Liver (tissue), 8 donors: ENCODE measurements at regions not wholly inside any gene's neighbourhood (a gene's known extent, or its start where the extent isn't known, plus 50 kb on each side); places are given as distances from the start of the nearest gene placed in this dataset.

Source experiments
- DNase-seq: peaks from one replicate; pipeline ENCODE4 v3.0.0-alpha.2; 2017; ENCODE audit warnings: low spot score
- H3K27ac ChIP-seq, 2 donors: one replicate each; pipeline ENCODE4 v1.7.0; 2013; ENCODE audit warnings: inconsistent platforms in 2 of 2, low read length in 2 of 2, control low read depth in 1 of 2, low read depth in 1 of 2, mild to moderate bottlenecking in 1 of 2
- H3K27me3 ChIP-seq, 4 donors: one replicate each; pipeline versions ENCODE4 v1.6.1 to v1.7.0; 2013; ENCODE audit warnings: low read length in 3 of 4, inconsistent platforms in 1 of 4, mild to moderate bottlenecking in 1 of 4, moderate library complexity in 1 of 4; ENCODE audit not compliant: control insufficient read depth in 4 of 4, insufficient read depth in 4 of 4
- H3K36me3 ChIP-seq, 4 donors: one replicate each; pipeline versions ENCODE4 v1.6.1 to v1.7.0; 2013; ENCODE audit warnings: low read length in 3 of 4, mild to moderate bottlenecking in 3 of 4, low read depth in 1 of 4, moderate library complexity in 1 of 4; ENCODE audit not compliant: control insufficient read depth in 4 of 4, insufficient read depth in 3 of 4
- H3K4me1 ChIP-seq, 4 donors: one replicate each; pipeline versions ENCODE4 v1.6.1 to v1.7.0; 2013; ENCODE audit warnings: low read length in 3 of 4, mild to moderate bottlenecking in 3 of 4, moderate library complexity in 1 of 4; ENCODE audit not compliant: control insufficient read depth in 4 of 4, insufficient read depth in 4 of 4
- H3K4me3 ChIP-seq, 3 donors: one replicate each; pipeline versions ENCODE4 v1.6.1 to v1.7.0; 2013; ENCODE audit warnings: low read length in 3 of 3, control low read depth in 1 of 3, low read depth in 1 of 3, mild to moderate bottlenecking in 1 of 3
- H3K9ac ChIP-seq, 2 donors: one replicate each; pipeline ENCODE4 v1.7.0; 2013; ENCODE audit warnings: low read length in 2 of 2, mild to moderate bottlenecking in 2 of 2, moderate library complexity in 2 of 2, control low read depth in 1 of 2, low read depth in 1 of 2
- H3K9me3 ChIP-seq, 4 donors: one replicate each; pipeline versions ENCODE4 v1.6.1 to v1.7.0; 2013; ENCODE audit warnings: low read length in 3 of 4; ENCODE audit not compliant: control insufficient read depth in 4 of 4
- ATF3 ChIP-seq: IDR thresholded peaks from 2 replicates; pipeline ENCODE4 v1.6.1; 2016; ENCODE audit warnings: antibody characterized with exemption
- CTCF ChIP-seq: fragments of 150-350 bp; IDR thresholded peaks from 2 replicates; pipeline ENCODE4 v1.5.1; 2017; ENCODE audit warnings: improper control_type of control experiment, low read depth, low read length; ENCODE audit not compliant: missing input control
- EGR1 ChIP-seq, 2 donors: IDR thresholded peaks; 2 replicates each; pipeline ENCODE4 v1.6.1; 2016 to 2018; ENCODE audit warnings: antibody characterized with exemption in 2 of 2, low read depth in 2 of 2
- FOXA1 ChIP-seq: IDR thresholded peaks from 2 replicates; pipeline ENCODE4 v1.6.1; 2016; ENCODE audit warnings: antibody characterized with exemption
- FOXA2 ChIP-seq: IDR thresholded peaks from 2 replicates; pipeline ENCODE4 v1.6.1; 2016; ENCODE audit warnings: antibody characterized with exemption
- GABPA ChIP-seq, 2 donors: IDR thresholded peaks in 1 of 2; conservative IDR thresholded peaks in 1 of 2; 2 replicates each; pipeline ENCODE4 v1.6.1; 2016; ENCODE audit warnings: antibody characterized with exemption in 2 of 2, mild to moderate bottlenecking in 1 of 2, moderate library complexity in 1 of 2
- HNF4A ChIP-seq, 2 donors: conservative IDR thresholded peaks; 2 replicates each; pipeline ENCODE4 v1.6.1; 2016; ENCODE audit warnings: antibody characterized with exemption in 2 of 2, mild to moderate bottlenecking in 2 of 2
- HNF4G ChIP-seq: IDR thresholded peaks from 2 replicates; pipeline ENCODE4 v1.6.1; 2016; ENCODE audit warnings: antibody characterized with exemption
- JUND ChIP-seq, 2 donors: IDR thresholded peaks; 2 replicates each; pipeline ENCODE4 v1.6.1; 2016; ENCODE audit warnings: antibody characterized with exemption in 2 of 2
- MAX ChIP-seq: IDR thresholded peaks from 2 replicates; pipeline ENCODE4 v1.6.1; 2016; ENCODE audit warnings: antibody characterized with exemption
- NR2F2 ChIP-seq: IDR thresholded peaks from 2 replicates; pipeline ENCODE4 v1.6.1; 2016; ENCODE audit warnings: antibody characterized with exemption
- RAD21 ChIP-seq, 2 donors: IDR thresholded peaks; 2 replicates each; pipeline ENCODE4 v1.6.1; 2016; ENCODE audit warnings: antibody characterized with exemption in 2 of 2, mild to moderate bottlenecking in 2 of 2
- REST ChIP-seq: IDR thresholded peaks from 2 replicates; pipeline ENCODE4 v1.6.1; 2016; ENCODE audit warnings: antibody characterized with exemption, mild to moderate bottlenecking
- RXRA ChIP-seq, 2 donors: IDR thresholded peaks; 2 replicates each; pipeline ENCODE4 v1.6.1; 2017 to 2018; ENCODE audit warnings: antibody characterized with exemption in 2 of 2, mild to moderate bottlenecking in 1 of 2
- TAF1 ChIP-seq: conservative IDR thresholded peaks from 2 replicates; pipeline ENCODE4 v1.6.1; 2016; ENCODE audit warnings: antibody characterized with exemption, mild to moderate bottlenecking
- ZBTB33 ChIP-seq: IDR thresholded peaks from 2 replicates; pipeline ENCODE4 v1.6.1; 2016; ENCODE audit warnings: antibody characterized with exemption
- WGBS: extraction: QIAGEN DNeasy Blood & Tissue Kit; methylation state at CpG from one replicate; pipeline ENCODE4 v1.1.7; 2013; 5-methylcytosine and 5-hydroxymethylcytosine counted together
- donor health status: healthy.
- donor health status: healthy.
- donor health status: healthy.
- donor health status: healthy.
- donor health status: healthy.

GRCh38 chr4:136320465-136320813 lies 1211.9 kb downstream of the PCDH18 start:
- Histone ChIP-seq H3K9ac (no peak overlapping the region), H3K27ac (no peak overlapping the region), H3K9me3 (no peaks in the 10 kb centered on the region), H3K4me1 (no peaks in the 10 kb centered on the region), H3K4me3 (no peak overlapping the region), H3K27me3 (peaks cover 0 to 2% (median 0%) of the 10 kb centered on the region in 4 donors), H3K36me3 (no peaks in the 10 kb centered on the region)
- DNase-seq: no peak
- TF ChIP-seq ATF3 (no peak), RAD21 (IDR thresholded peaks at IDR 0.05) (no peak), TAF1 (no peak), RXRA (IDR thresholded peaks at IDR 0.05) (no peak), FOXA1 (no peak), MAX (no peak), CTCF (no peak), EGR1 (IDR thresholded peaks at IDR 0.05; ENCODE audit: low read depth in 2 of 2) (no peak)
- WGBS: 70% methylated on average over 1 of the region's 1 CpG

GRCh38 chr4:136319789-136320464 lies 1212.4 kb downstream of the PCDH18 start:
- no peaks in the 10 kb centered on the region for H3K36me3 ChIP-seq
- H3K4me1 ChIP-seq: no peaks in the 10 kb centered on the region
- H3K27ac ChIP-seq: no peak overlapping the region
- WGBS: 92% methylated on average over 4 of the region's 4 CpGs
- no peak overlapping the region for H3K4me3 ChIP-seq
- H3K27me3 ChIP-seq: peaks cover 0 to 2% (median 0%) of the 10 kb centered on the region in 4 donors
- H3K9me3 ChIP-seq: no peaks in the 10 kb centered on the region
- TF ChIP-seq NR2F2 (no peak), HNF4A (conservative IDR thresholded peaks at IDR 0.05) (no peak), GABPA (IDR thresholded peaks at IDR 0.05 in 1 of 2, conservative IDR thresholded peaks at IDR 0.05 in 1 of 2) (no peak), ZBTB33 (no peak), JUND (IDR thresholded peaks at IDR 0.05) (no peak)
- DNase-seq: no peak
- H3K9ac ChIP-seq: no peak overlapping the region

- no peaks in the 10 kb centered on the region for H3K9me3 ChIP-seq
- H3K27me3 ChIP-seq: peaks cover 0 to 2% (median 0%) of the 10 kb centered on the region in 4 donors
- H3K4me3 ChIP-seq: no peak overlapping the region
- WGBS: 66% methylated on average over 3 of the region's 3 CpGs
- no peaks in the 10 kb centered on the region for H3K36me3 ChIP-seq
- DNase-seq: no peak
- H3K9ac ChIP-seq: no peak overlapping the region
- no peaks in the 10 kb centered on the region for H3K4me1 ChIP-seq
- no peak overlapping the region for H3K27ac ChIP-seq
- TF ChIP-seq FOXA1 (no peak), FOXA2 (no peak), TAF1 (no peak), HNF4G (no peak), JUND (IDR thresholded peaks at IDR 0.05) (no peak), ZBTB33 (no peak), RXRA (IDR thresholded peaks at IDR 0.05) (no peak), NR2F2 (no peak), REST (no peak)
These were observed 1215.3 kb downstream of the PCDH18 start for GRCh38 chr4:136316961-136317360.
